Stimulated activated CD4-positive, alpha-beta T cell treated with anti-CD3 and anti-CD28 coated beads, Interleukin-1b, Interleukin-23, amount 100 ng/mL, for 48 hours (primary cell): ENCODE measurements at regions not wholly inside any gene's neighbourhood (a gene's known extent, or its start where the extent isn't known, plus 50 kb on each side); places are given as distances from the start of the nearest gene placed in this dataset.

Source experiments
- DNase-seq: peaks from one replicate; pipeline ENCODE4 v3.0.0-alpha.2; 2020

GRCh38 chr13:40492511-40492910, 173.9 kb downstream of the FOXO1 start:
- no peak for DNase-seq

GRCh38 chr13:40494513-40494912, 171.9 kb downstream of the FOXO1 start:
- no peak for DNase-seq

- DNase-seq: no peak
Observed at GRCh38 chr13:40494946-40495620, 171.4 kb downstream of the FOXO1 start.

- DNase-seq: no peak
Observed at GRCh38 chr13:40495621-40496001, 170.8 kb downstream of the FOXO1 start.

- no peak for DNase-seq
Observed at GRCh38 chr13:40496035-40496810, 170.2 kb downstream of the FOXO1 start.

- no peak for DNase-seq
Observed at GRCh38 chr13:40498461-40498860, 168.0 kb downstream of the FOXO1 start.

- no peak for DNase-seq
Observed at GRCh38 chr13:40502236-40502635, 164.2 kb downstream of the FOXO1 start.

GRCh38 chr13:40503011-40503410, 163.4 kb downstream of the FOXO1 start:
- DNase-seq: no peak

GRCh38 chr13:40503966-40504591, 162.4 kb downstream of the FOXO1 start:
- DNase-seq: no peak

- DNase-seq: no peak
Observed at GRCh38 chr13:40504641-40505040, 161.8 kb downstream of the FOXO1 start.

- DNase-seq: no peak
Observed at GRCh38 chr13:40505196-40505595, 161.2 kb downstream of the FOXO1 start.
